Neural cell (in vitro differentiated cells): ENCODE measurements at regions not wholly inside any gene's neighbourhood (a gene's known extent, or its start where the extent isn't known, plus 50 kb on each side); places are given as distances from the start of the nearest gene placed in this dataset.

Experiments used
- H2AFZ ChIP-seq: fragments of 200-600, 300-800 bp; sonication (generic), shearing (Covaris generic); 2 replicates; pipeline ENCODE4 v1.6.0; 2014; ENCODE audit warnings: low read depth, mild to moderate bottlenecking, antibody characterized with exemption, low read length, moderate library complexity
- H3F3A ChIP-seq: fragments of 200-600 bp; shearing (Covaris generic); 2 replicates; pipeline ENCODE4 v1.6.1; 2016; ENCODE audit warnings: mild to moderate bottlenecking, moderate library complexity, mixed read lengths, antibody characterized with exemption, low read length; ENCODE audit not compliant: insufficient read depth, poor library complexity, severe bottlenecking
- H3K27ac ChIP-seq: fragments of 200-600, 300-800 bp; sonication (generic), shearing (Covaris generic); 2 replicates; pipeline ENCODE4 v1.5.1; 2014; ENCODE audit warnings: mild to moderate bottlenecking, low read length, moderate library complexity
- H3K27me3 ChIP-seq: fragments of 300-800, 200-600 bp; sonication (generic), shearing (Covaris generic); 2 replicates; pipeline ENCODE4 v1.6.0; 2014; ENCODE audit warnings: mild to moderate bottlenecking, low read depth, low read length, moderate library complexity; ENCODE audit not compliant: insufficient read depth
- H3K36me3 ChIP-seq: fragments of 300-800, 200-600 bp; sonication (generic), shearing (Covaris generic); 2 replicates; pipeline ENCODE4 v1.5.1; 2014; ENCODE audit warnings: mild to moderate bottlenecking, antibody characterized with exemption, low read length, moderate library complexity; ENCODE audit not compliant: insufficient read depth
- H3K4me2 ChIP-seq: fragments of 300-800, 200-600 bp; sonication (generic), shearing (Covaris generic); 2 replicates; pipeline ENCODE4 v1.6.0; 2014; ENCODE audit warnings: mild to moderate bottlenecking, low read length
- H3K4me3 ChIP-seq: fragments of 300-800, 200-600 bp; sonication (generic), shearing (Covaris generic); 2 replicates; pipeline ENCODE4 v1.5.1; 2014; ENCODE audit warnings: mild to moderate bottlenecking, low read length, moderate library complexity
- H3K79me2 ChIP-seq: fragments of 200-600 bp; shearing (Covaris generic); replicated peaks from 2 replicates; pipeline ENCODE4 v1.6.0; 2014; ENCODE audit warnings: mild to moderate bottlenecking, low read length, moderate library complexity; ENCODE audit not compliant: insufficient read depth
- H3K9ac ChIP-seq: fragments of 300-800, 200-600 bp; sonication (generic), shearing (Covaris generic); 2 replicates; pipeline ENCODE4 v1.6.1; 2016; ENCODE audit warnings: mild to moderate bottlenecking, low read length, mixed read lengths
- H3K9me2 ChIP-seq: fragments of 200-600 bp; shearing (Covaris generic); 2 replicates; pipeline ENCODE4 v1.6.1; 2016; ENCODE audit warnings: mild to moderate bottlenecking, low read length, mixed read lengths; ENCODE audit not compliant: insufficient read depth
- H3K9me3 ChIP-seq: fragments of 200-600, 300-800 bp; sonication (generic), shearing (Covaris generic); 2 replicates; pipeline ENCODE4 v1.6.1; 2016; ENCODE audit warnings: mild to moderate bottlenecking, mixed run types, low read length, moderate library complexity, mixed read lengths
- H4K20me1 ChIP-seq: fragments of 200-600 bp; shearing (Covaris generic); 2 replicates; pipeline ENCODE4 v1.6.1; 2016; ENCODE audit warnings: mild to moderate bottlenecking, mixed run types; ENCODE audit not compliant: insufficient read depth
- EP300 ChIP-seq: fragments of 450-650 bp; conservative IDR thresholded peaks from 2 replicates; pipeline ENCODE4 v1.6.1; 2014; ENCODE audit warnings: antibody characterized with exemption, mild to moderate bottlenecking, moderate library complexity; ENCODE audit not compliant: poor library complexity, severe bottlenecking
- EZH2 ChIP-seq: fragments of 200-600, 300-800 bp; shearing (Covaris generic), sonication (generic); IDR thresholded peaks from 2 replicates; pipeline ENCODE4 v1.6.1; 2014; ENCODE audit warnings: antibody characterized with exemption, low read length, borderline replicate concordance, mild to moderate bottlenecking; ENCODE audit not compliant: insufficient read depth, poor library complexity, severe bottlenecking
- MXI1 ChIP-seq: fragments of 450-650 bp; conservative IDR thresholded peaks from 2 replicates; pipeline ENCODE4 v1.6.1; 2014; ENCODE audit warnings: antibody characterized with exemption, mild to moderate bottlenecking; ENCODE audit not compliant: poor library complexity, severe bottlenecking
- POLR2AphosphoS5 ChIP-seq: IDR thresholded peaks from 2 replicates; pipeline ENCODE4 v1.6.1; 2012
- RAD21 ChIP-seq: fragments of 450-650 bp; conservative IDR thresholded peaks from 2 replicates; pipeline ENCODE4 v1.6.1; 2014; ENCODE audit warnings: antibody characterized with exemption, mild to moderate bottlenecking, moderate library complexity
- REST ChIP-seq: IDR thresholded peaks from 2 replicates; pipeline ENCODE4 v1.6.1; 2012; ENCODE audit warnings: borderline replicate concordance
- SMC3 ChIP-seq: fragments of 450-650 bp; conservative IDR thresholded peaks from 2 replicates; pipeline ENCODE4 v1.6.1; 2014; ENCODE audit warnings: antibody characterized with exemption, mild to moderate bottlenecking, moderate library complexity; ENCODE audit not compliant: poor library complexity
- TAF1 ChIP-seq: IDR thresholded peaks from 2 replicates; pipeline ENCODE4 v1.6.1; 2012; ENCODE audit warnings: low read depth
- TF ChIP-seq, protein P1 (sequence below): fragments of 450-650 bp; IDR thresholded peaks from 2 replicates; pipeline ENCODE4 v1.5.1; 2014; ENCODE audit warnings: antibody characterized with exemption, mild to moderate bottlenecking, moderate library complexity; ENCODE audit not compliant: poor library complexity, severe bottlenecking

- no peak overlapping the region for H3K4me3 ChIP-seq
- no peak overlapping the region for H3K9ac ChIP-seq
- TF ChIP-seq EP300 = no peak
- TF ChIP-seq SMC3 = no peak
- TF ChIP-seq, protein P1, sequence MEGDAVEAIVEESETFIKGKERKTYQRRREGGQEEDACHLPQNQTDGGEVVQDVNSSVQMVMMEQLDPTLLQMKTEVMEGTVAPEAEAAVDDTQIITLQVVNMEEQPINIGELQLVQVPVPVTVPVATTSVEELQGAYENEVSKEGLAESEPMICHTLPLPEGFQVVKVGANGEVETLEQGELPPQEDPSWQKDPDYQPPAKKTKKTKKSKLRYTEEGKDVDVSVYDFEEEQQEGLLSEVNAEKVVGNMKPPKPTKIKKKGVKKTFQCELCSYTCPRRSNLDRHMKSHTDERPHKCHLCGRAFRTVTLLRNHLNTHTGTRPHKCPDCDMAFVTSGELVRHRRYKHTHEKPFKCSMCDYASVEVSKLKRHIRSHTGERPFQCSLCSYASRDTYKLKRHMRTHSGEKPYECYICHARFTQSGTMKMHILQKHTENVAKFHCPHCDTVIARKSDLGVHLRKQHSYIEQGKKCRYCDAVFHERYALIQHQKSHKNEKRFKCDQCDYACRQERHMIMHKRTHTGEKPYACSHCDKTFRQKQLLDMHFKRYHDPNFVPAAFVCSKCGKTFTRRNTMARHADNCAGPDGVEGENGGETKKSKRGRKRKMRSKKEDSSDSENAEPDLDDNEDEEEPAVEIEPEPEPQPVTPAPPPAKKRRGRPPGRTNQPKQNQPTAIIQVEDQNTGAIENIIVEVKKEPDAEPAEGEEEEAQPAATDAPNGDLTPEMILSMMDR = no peak
- TF ChIP-seq TAF1 = no peak
- TF ChIP-seq EZH2 = no peak
- no peak for TF ChIP-seq REST
- no peak for TF ChIP-seq MXI1
- H3K36me3 ChIP-seq = no peaks in the 10 kb centered on the region
- H2AFZ ChIP-seq = no peak overlapping the region
- no peak overlapping the region for H3K4me2 ChIP-seq
- H3F3A ChIP-seq = no peaks in the 10 kb centered on the region
- H3K9me3 ChIP-seq = no peaks in the 10 kb centered on the region
- no peak overlapping the region for H3K27ac ChIP-seq
- no peaks in the 10 kb centered on the region for H3K9me2 ChIP-seq
- H3K79me2 ChIP-seq = no peaks in the 10 kb centered on the region
- no peaks in the 10 kb centered on the region for H3K27me3 ChIP-seq
- no peaks in the 10 kb centered on the region for H4K20me1 ChIP-seq
Measured at GRCh38 chr7:16193631-16194030, 227.7 kb downstream of the CRPPA start.

GRCh38 chr7:16189026-16189715 is 232.2 kb downstream of the CRPPA start:
- Histone ChIP-seq H4K20me1 (no peaks in the 10 kb centered on the region), H3K27ac (no peak overlapping the region), H3K4me3 (no peak overlapping the region), H3K4me2 (no peak overlapping the region), H3K79me2 (no peaks in the 10 kb centered on the region), H3K9me3 (no peaks in the 10 kb centered on the region), H3K36me3 (no peaks in the 10 kb centered on the region), H3F3A (no peaks in the 10 kb centered on the region), H2AFZ (no peak overlapping the region), H3K27me3 (no peaks in the 10 kb centered on the region), H3K9me2 (no peaks in the 10 kb centered on the region), H3K9ac (no peak overlapping the region)
- TF ChIP-seq RAD21 = no peak
- TF ChIP-seq TAF1 = no peak
- no peak for TF ChIP-seq SMC3
- TF ChIP-seq EP300 = no peak
- TF ChIP-seq, protein P1 = no peak
- no peak for TF ChIP-seq POLR2AphosphoS5
- TF ChIP-seq REST = no peak
- no peak for TF ChIP-seq MXI1
- TF ChIP-seq EZH2 = no peak
